ENCODE measurements at regions not wholly inside any gene's neighbourhood (a gene's known extent, or its start where the extent isn't known, plus 50 kb on each side); places are given as distances from the start of the nearest gene placed in this dataset.

GRCh38 chr2:58483307-58483706 is 242.2 kb upstream of the FANCL start:
- TF ChIP-seq CTCF (IDR thresholded peaks at IDR 0.05), result no peak
- TF ChIP-seq POLR2A (IDR thresholded peaks at IDR 0.05), result no peak

All from Peyer's patch (tissue), 4 donors.